ENCODE measurements at regions not wholly inside any gene's neighbourhood (a gene's known extent, or its start where the extent isn't known, plus 50 kb on each side); places are given as distances from the start of the nearest gene placed in this dataset.
"Not testable (repeated sequence)": the region's sequence is repeated elsewhere in the genome, so short reads cannot be mapped to it uniquely, and the experiment has no call there.

DNA sequence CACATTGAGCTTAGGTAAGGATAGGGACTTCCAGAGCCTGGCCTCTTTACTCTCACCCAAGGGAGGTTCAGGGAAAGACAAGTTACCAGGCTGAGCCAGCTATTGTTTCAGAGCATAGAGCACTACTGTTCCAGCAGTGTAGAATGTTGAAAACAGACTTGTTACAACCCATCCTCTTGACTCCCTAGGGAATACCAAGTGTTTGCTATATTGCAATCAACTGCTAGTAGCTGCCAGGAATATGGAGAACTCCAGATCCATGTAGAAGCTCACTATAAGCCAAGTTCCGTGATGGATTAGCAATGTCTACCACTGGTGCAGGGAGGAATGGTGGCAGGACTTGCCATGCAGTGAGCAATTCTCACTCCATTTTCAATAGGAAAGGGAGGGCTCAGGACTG, 199.8 kb upstream of the RBM19 start:
- Histone ChIP-seq H3K9me3 (no peaks in the 10 kb centered on the region), H3K27ac (no peak overlapping the region), H3K27me3 (peaks cover 10% of the 10 kb centered on the region), H3K4me1 (no peaks in the 10 kb centered on the region), H3K36me3 (no peaks in the 10 kb centered on the region), H3K4me3 (no peak overlapping the region)
- DNase-seq (ENCODE audit: low spot score in 2 of 2) = no peak
- WGBS = 67% methylated on average over 1 of the region's 1 CpG
- TF ChIP-seq EP300 (IDR thresholded peaks at IDR 0.05) (no peak), POLR2A (IDR thresholded peaks at IDR 0.05) (no peak)

DNA sequence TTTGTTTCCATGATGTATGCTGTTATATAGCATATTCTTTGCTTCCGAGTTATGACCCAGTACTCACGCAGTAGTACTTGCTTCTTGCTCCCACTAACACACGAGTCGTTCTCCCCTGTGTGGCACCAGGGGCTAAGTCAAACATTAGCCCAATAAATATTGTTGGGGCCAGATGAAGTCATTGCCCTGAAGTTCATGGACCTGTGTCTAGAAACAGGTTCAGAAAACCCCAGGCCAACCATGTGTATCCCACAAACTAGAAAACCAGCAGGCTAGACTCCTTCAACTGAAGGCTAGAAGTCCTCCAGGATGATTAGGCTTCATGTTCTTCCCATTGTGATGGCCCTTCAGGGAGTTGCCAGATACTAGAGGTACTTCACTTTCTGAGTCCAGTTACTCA, 198.2 kb upstream of the RBM19 start:
- TF ChIP-seq POLR2AphosphoS5 (IDR thresholded peaks at IDR 0.05) = no peak
- no peak for TF ChIP-seq EP300 (IDR thresholded peaks at IDR 0.05)
- no peak for TF ChIP-seq POLR2A (IDR thresholded peaks at IDR 0.05)
- TF ChIP-seq, protein P1, sequence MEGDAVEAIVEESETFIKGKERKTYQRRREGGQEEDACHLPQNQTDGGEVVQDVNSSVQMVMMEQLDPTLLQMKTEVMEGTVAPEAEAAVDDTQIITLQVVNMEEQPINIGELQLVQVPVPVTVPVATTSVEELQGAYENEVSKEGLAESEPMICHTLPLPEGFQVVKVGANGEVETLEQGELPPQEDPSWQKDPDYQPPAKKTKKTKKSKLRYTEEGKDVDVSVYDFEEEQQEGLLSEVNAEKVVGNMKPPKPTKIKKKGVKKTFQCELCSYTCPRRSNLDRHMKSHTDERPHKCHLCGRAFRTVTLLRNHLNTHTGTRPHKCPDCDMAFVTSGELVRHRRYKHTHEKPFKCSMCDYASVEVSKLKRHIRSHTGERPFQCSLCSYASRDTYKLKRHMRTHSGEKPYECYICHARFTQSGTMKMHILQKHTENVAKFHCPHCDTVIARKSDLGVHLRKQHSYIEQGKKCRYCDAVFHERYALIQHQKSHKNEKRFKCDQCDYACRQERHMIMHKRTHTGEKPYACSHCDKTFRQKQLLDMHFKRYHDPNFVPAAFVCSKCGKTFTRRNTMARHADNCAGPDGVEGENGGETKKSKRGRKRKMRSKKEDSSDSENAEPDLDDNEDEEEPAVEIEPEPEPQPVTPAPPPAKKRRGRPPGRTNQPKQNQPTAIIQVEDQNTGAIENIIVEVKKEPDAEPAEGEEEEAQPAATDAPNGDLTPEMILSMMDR (IDR thresholded peaks at IDR 0.05) = no peak
- Histone ChIP-seq H3K36me3 (no peaks in the 10 kb centered on the region), H3K4me3 (no peak overlapping the region), H3K27me3 (peaks cover 10% of the 10 kb centered on the region), H3K9me3 (no peaks in the 10 kb centered on the region), H3K27ac (no peak overlapping the region), H3K4me1 (no peaks in the 10 kb centered on the region)
- DNase-seq (ENCODE audit: low spot score in 2 of 2) = no peak
- 88% methylated on average over 4 of the region's 4 CpGs for WGBS

DNA sequence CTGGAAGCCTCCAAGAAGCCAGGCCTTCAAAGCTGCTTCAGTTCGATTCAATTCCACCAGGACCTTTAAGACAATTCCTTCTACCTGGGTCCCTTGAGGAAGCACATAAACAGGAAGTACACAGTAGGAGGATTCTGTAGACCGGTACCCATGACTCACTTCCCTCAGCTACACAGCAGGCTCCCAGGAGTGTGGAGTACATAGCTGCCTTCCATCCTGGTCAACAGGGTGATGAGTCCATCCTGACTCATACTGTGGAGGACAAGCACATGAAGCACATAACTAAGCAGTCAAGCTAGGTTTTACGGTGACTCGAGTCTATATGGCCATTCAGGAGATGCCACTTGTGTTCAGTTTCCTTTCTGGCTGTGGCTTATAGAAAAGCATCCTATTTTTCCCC, 197.6 kb upstream of the RBM19 start:
- no peaks in the 10 kb centered on the region for H3K36me3 ChIP-seq
- H3K9me3 ChIP-seq = no peaks in the 10 kb centered on the region
- H3K4me3 ChIP-seq = no peak overlapping the region
- WGBS = 75% methylated on average over 4 of the region's 4 CpGs
- TF ChIP-seq EP300 (IDR thresholded peaks at IDR 0.05) (no peak), POLR2A (IDR thresholded peaks at IDR 0.05) (no peak), POLR2AphosphoS5 (IDR thresholded peaks at IDR 0.05) (no peak)
- TF ChIP-seq, protein P1 (IDR thresholded peaks at IDR 0.05) = no peak
- no peak overlapping the region for H3K27ac ChIP-seq
- no peak for DNase-seq (ENCODE audit: low spot score in 2 of 2)
- peaks cover 10% of the 10 kb centered on the region for H3K27me3 ChIP-seq
- no peaks in the 10 kb centered on the region for H3K4me1 ChIP-seq

DNA sequence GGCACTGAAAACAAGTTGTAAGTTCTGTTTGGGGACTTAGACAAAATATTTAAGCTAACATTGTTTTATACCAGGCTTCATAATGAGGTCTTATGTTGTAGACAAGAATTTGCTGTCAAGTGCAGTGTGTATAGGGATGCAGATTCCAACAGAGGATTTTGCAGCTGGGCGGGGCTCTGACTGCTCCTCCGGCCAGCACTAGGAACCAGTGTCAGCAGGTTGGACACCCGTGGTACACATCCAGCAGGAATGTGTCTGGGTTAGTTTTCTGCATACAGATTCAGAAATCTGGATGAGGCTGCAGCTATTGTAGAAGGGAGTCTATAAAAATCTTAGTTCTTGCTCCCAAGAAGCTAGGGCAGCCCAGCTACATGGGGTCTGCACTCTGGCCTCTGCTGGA, 194.3 kb upstream of the RBM19 start:
- Histone ChIP-seq H3K4me3 (no peak overlapping the region), H3K27ac (no peak overlapping the region), H3K4me1 (no peaks in the 10 kb centered on the region), H3K9me3 (no peaks in the 10 kb centered on the region), H3K27me3 (peaks cover 6% of the 10 kb centered on the region), H3K36me3 (no peaks in the 10 kb centered on the region)
- 43% methylated on average over 3 of the region's 3 CpGs for WGBS
- TF ChIP-seq, protein P1 (IDR thresholded peaks at IDR 0.05) = no peak
- TF ChIP-seq POLR2AphosphoS5 (IDR thresholded peaks at IDR 0.05) (no peak), POLR2A (IDR thresholded peaks at IDR 0.05) (no peak), EP300 (IDR thresholded peaks at IDR 0.05) (no peak)
- no peak for DNase-seq (ENCODE audit: low spot score in 2 of 2)

DNA sequence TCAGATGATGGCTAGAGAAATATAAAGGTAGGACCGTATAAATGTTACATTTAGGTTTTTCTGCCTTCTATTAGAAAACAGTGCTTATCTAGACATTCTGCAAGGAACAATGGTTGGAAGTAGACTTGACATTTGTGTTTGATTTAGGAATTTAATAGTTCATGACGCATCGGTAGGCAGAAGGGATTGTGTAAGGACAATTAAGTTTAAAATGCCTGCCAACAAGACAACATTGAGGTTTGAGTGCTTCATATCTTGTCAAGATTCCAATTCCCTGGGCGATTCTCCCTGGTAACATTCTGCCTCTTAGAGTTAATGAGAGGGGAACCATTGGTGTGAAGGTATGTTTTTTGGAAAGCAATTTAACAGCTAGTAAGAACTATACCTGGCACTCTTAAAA, 186.8 kb upstream of the RBM19 start:
- Histone ChIP-seq H3K27ac (no peak overlapping the region), H3K36me3 (no peaks in the 10 kb centered on the region), H3K9me3 (no peaks in the 10 kb centered on the region), H3K4me3 (no peak overlapping the region), H3K4me1 (no peaks in the 10 kb centered on the region), H3K27me3 (peaks cover 13% of the 10 kb centered on the region)
- no peak for DNase-seq (ENCODE audit: low spot score in 2 of 2)
- TF ChIP-seq, protein P1 (IDR thresholded peaks at IDR 0.05) = no peak
- TF ChIP-seq POLR2AphosphoS5 (IDR thresholded peaks at IDR 0.05) = no peak
- TF ChIP-seq EP300 (IDR thresholded peaks at IDR 0.05) = no peak
- no peak for TF ChIP-seq POLR2A (IDR thresholded peaks at IDR 0.05)
- WGBS = 33% methylated on average over 4 of the region's 4 CpGs

DNA sequence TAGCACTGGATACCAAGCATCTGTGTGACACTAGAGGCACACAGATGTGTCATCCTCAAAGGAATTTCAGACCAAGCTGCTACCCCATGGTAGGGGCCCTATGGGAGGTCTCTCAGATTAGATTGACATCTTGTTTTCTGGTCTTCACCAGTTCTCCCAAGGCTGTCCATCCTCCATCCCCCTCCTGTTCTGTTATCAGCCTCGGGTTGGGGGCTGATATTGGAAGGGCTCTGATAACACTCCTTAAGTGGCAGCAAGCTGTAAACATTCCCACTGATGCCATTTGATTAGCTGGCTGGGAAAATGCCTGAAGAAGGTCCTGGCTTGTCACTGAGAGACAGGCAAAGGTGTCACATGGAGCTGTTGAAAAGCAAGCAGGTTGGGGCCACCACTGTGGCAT, 185.9 kb upstream of the RBM19 start:
- Histone ChIP-seq H3K4me3 (no peak overlapping the region), H3K27me3 (peaks cover 15% of the 10 kb centered on the region), H3K9me3 (no peaks in the 10 kb centered on the region), H3K27ac (no peak overlapping the region), H3K36me3 (no peaks in the 10 kb centered on the region), H3K4me1 (no peaks in the 10 kb centered on the region)
- WGBS = 42% methylated on average over 1 of the region's 1 CpG
- TF ChIP-seq, protein P1 (IDR thresholded peaks at IDR 0.05) = no peak
- TF ChIP-seq POLR2AphosphoS5 (IDR thresholded peaks at IDR 0.05) (no peak), EP300 (IDR thresholded peaks at IDR 0.05) (no peak), POLR2A (IDR thresholded peaks at IDR 0.05) (no peak)
- DNase-seq (ENCODE audit: low spot score in 2 of 2) = no peak

DNA sequence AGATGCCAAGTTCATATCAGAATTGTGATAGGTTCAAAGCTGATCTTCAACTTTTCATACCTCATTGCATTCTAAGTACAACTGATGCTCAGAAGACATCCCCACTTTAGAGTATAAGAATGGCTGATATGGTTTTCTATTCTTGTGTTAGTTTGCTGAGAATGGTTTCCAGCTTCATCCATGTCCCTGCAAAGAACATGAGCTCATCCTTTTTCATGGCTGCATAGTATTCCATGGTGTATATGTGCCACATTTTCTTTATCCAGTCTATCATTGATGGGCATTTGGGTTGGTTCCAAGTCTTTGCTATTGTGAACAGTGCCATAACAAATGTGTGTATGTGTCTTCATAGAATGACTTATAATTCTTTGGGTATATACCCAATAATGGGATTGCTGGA, 184.5 kb upstream of the RBM19 start:
- H3K27me3 ChIP-seq = peaks cover 16% of the 10 kb centered on the region
- H3K27ac ChIP-seq; H3K36me3 ChIP-seq; H3K9me3 ChIP-seq; H3K4me1 ChIP-seq; H3K4me3 ChIP-seq; DNase-seq (ENCODE audit: low spot score in 2 of 2): not testable (repeated sequence)
